OCI-LY3 (cell line): ENCODE measurements at regions not wholly inside any gene's neighbourhood (a gene's known extent, or its start where the extent isn't known, plus 50 kb on each side); places are given as distances from the start of the nearest gene placed in this dataset.

Source experiments
- EZH2phosphoT487 ChIP-seq: fragments of 200-600 bp; shearing (Covaris generic); IDR thresholded peaks from 2 replicates; pipeline ENCODE4 v1.6.1; 2018; ENCODE audit warnings: antibody characterized with exemption, mixed run types, low read depth
- TF ChIP-seq, protein P1 (sequence below): fragments of 200-600, 300-600 bp; sonication (generic); IDR thresholded peaks from 2 replicates; pipeline ENCODE4 v1.5.1; 2014; ENCODE audit warnings: antibody characterized with exemption, low read length, low read depth

DNA sequence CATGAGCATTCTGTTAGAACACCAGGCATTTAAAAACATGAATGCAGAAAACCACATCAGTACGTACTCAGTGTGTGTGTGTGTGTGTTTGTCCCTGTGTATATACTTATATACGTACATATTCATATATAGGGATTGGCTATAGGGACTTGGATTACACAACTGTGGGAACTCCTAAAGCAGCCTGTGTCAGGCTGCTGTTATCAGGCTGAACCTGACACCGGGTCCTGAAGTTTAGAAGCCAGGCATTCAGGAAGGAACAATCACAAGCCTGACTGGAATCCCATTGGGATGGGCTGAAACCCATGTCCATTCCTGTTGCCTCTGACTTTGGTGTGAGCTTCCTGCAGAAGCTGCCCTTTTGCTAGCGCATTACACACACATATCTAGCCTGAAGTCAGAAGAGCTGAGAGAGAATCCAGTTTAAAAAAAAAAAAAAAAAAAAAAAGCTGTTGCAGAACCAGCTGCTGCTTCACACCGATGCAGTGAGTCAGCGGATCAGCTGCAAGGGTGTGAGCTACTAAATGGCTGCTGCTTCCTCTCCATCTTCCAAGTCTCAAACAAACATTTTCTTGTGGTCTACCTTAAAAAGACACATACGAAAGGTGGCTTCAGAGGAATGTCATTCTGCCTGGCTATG is 348.1 kb downstream of the THBS2 start:
- TF ChIP-seq, protein P1, sequence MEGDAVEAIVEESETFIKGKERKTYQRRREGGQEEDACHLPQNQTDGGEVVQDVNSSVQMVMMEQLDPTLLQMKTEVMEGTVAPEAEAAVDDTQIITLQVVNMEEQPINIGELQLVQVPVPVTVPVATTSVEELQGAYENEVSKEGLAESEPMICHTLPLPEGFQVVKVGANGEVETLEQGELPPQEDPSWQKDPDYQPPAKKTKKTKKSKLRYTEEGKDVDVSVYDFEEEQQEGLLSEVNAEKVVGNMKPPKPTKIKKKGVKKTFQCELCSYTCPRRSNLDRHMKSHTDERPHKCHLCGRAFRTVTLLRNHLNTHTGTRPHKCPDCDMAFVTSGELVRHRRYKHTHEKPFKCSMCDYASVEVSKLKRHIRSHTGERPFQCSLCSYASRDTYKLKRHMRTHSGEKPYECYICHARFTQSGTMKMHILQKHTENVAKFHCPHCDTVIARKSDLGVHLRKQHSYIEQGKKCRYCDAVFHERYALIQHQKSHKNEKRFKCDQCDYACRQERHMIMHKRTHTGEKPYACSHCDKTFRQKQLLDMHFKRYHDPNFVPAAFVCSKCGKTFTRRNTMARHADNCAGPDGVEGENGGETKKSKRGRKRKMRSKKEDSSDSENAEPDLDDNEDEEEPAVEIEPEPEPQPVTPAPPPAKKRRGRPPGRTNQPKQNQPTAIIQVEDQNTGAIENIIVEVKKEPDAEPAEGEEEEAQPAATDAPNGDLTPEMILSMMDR: no peak
- TF ChIP-seq EZH2phosphoT487: no peak
